ENCODE measurements at regions not wholly inside any gene's neighbourhood (a gene's known extent, or its start where the extent isn't known, plus 50 kb on each side); places are given as distances from the start of the nearest gene placed in this dataset.

GRCh38 chr21:16642353-16642752, 870.5 kb upstream of the CXADR start:
- DNase-seq (ENCODE audit: low read depth), result no peak

- no peak for DNase-seq (ENCODE audit: low read depth)
Observed at GRCh38 chr21:16644685-16645084, 868.2 kb upstream of the CXADR start.

GRCh38 chr21:16650714-16651366, 862.0 kb upstream of the CXADR start:
- DNase-seq (ENCODE audit: low read depth), result no peak

GRCh38 chr21:16651956-16652355, 860.9 kb upstream of the CXADR start:
- DNase-seq (ENCODE audit: low read depth), result no peak

- no peak for DNase-seq (ENCODE audit: low read depth)
Observed at GRCh38 chr21:16663436-16663835, 849.4 kb upstream of the CXADR start.

- no peak for DNase-seq (ENCODE audit: low read depth)
Observed at GRCh38 chr21:16667395-16667794, 845.4 kb upstream of the CXADR start.

- no peak for DNase-seq (ENCODE audit: low read depth)
Observed at GRCh38 chr21:16674949-16675348, 837.9 kb upstream of the CXADR start.

- no peak for DNase-seq (ENCODE audit: low read depth)
Observed at GRCh38 chr21:16676391-16676790, 836.5 kb upstream of the CXADR start.

GRCh38 chr21:16678429-16679160, 834.2 kb upstream of the CXADR start:
- DNase-seq (ENCODE audit: low read depth), result no peak

- no peak for DNase-seq (ENCODE audit: low read depth)
Observed at GRCh38 chr21:16695074-16695473, 817.8 kb upstream of the CXADR start.

- no peak for DNase-seq (ENCODE audit: low read depth)
Observed at GRCh38 chr21:16707274-16707673, 805.6 kb upstream of the CXADR start.

GRCh38 chr21:16708101-16708835, 804.6 kb upstream of the CXADR start:
- DNase-seq (ENCODE audit: low read depth), result no peak

GRCh38 chr21:16709866-16710550, 802.8 kb upstream of the CXADR start:
- DNase-seq (ENCODE audit: low read depth), result no peak

- no peak for DNase-seq (ENCODE audit: low read depth)
Observed at GRCh38 chr21:16711757-16712156, 801.1 kb upstream of the CXADR start.

GRCh38 chr21:16713331-16714117, 799.3 kb upstream of the CXADR start:
- DNase-seq (ENCODE audit: low read depth), result no peak

- no peak for DNase-seq (ENCODE audit: low read depth)
Observed at GRCh38 chr21:16740511-16740910, 772.3 kb upstream of the CXADR start.

GRCh38 chr21:16741141-16741665, 771.6 kb upstream of the CXADR start:
- no peak for DNase-seq (ENCODE audit: low read depth)

GRCh38 chr21:16742131-16742641, 770.7 kb upstream of the CXADR start:
- no peak for DNase-seq (ENCODE audit: low read depth)

- no peak for DNase-seq (ENCODE audit: low read depth)
Observed at GRCh38 chr21:16742741-16743140, 770.1 kb upstream of the CXADR start.

- DNase-seq (ENCODE audit: low read depth), result no peak
Observed at GRCh38 chr21:16743317-16743716, 769.5 kb upstream of the CXADR start.

- DNase-seq (ENCODE audit: low read depth), result no peak
Observed at GRCh38 chr21:16750926-16751325, 761.9 kb upstream of the CXADR start.
